Prostate gland (tissue), 2 donors: ENCODE measurements at regions not wholly inside any gene's neighbourhood (a gene's known extent, or its start where the extent isn't known, plus 50 kb on each side); places are given as distances from the start of the nearest gene placed in this dataset.

Experiments used
- CTCF ChIP-seq, 4 experiments: fragments of 200-600 bp in 2 of 4; fragments of 450-650 bp in 2 of 4; sonication (generic) in 2 of 4; IDR thresholded peaks; 1 replicate in 3 of 4; 2 replicates in 1 of 4; pipeline ENCODE4 v1.5.1; 2016 to 2019; ENCODE audit warnings: antibody characterized with exemption in 4 of 4, mild to moderate bottlenecking in 2 of 4, moderate library complexity in 2 of 4
- POLR2A ChIP-seq: fragments of 450-650 bp; IDR thresholded peaks from one replicate; pipeline ENCODE4 v1.6.1; 2016; ENCODE audit warnings: antibody characterized with exemption, mild to moderate bottlenecking

GRCh38 chr4:126783191-126783590, 849.6 kb upstream of the INTU start:
- no peak for TF ChIP-seq CTCF (IDR thresholded peaks at IDR 0.05)
- no peak for TF ChIP-seq POLR2A
